LNCaP clone FGC (cell line): ENCODE measurements at regions not wholly inside any gene's neighbourhood (a gene's known extent, or its start where the extent isn't known, plus 50 kb on each side); places are given as distances from the start of the nearest gene placed in this dataset.
"Not testable (repeated sequence)": the region's sequence is repeated elsewhere in the genome, so short reads cannot be mapped to it uniquely, and the experiment has no call there.

ENCODE experiments used
- DNase-seq: peaks from one replicate; pipeline ENCODE4 v3.0.0-alpha.2; 2011; ENCODE audit warnings: low read depth
- H3K4me3 ChIP-seq: 2 replicates; pipeline ENCODE4 v1.5.1; 2011; ENCODE audit warnings: mild to moderate bottlenecking, low read depth, low read length, control low read depth
- CTCF ChIP-seq: IDR thresholded peaks from 2 replicates; pipeline ENCODE4 v1.5.1; 2012; ENCODE audit warnings: mild to moderate bottlenecking; ENCODE audit not compliant: control insufficient read depth, insufficient read depth; ENCODE audit errors: extremely low read depth

GRCh38 chr4:1550122-1551070 lies 133.7 kb downstream of the FAM53A start:
- TF ChIP-seq CTCF, result no peak
- H3K4me3 ChIP-seq, result no peak overlapping the region
- no peak for DNase-seq

- TF ChIP-seq CTCF, result no peak
- no peak overlapping the region for H3K4me3 ChIP-seq
- no peak for DNase-seq
Measured at GRCh38 chr4:1549638-1550035, 134.5 kb downstream of the FAM53A start.

GRCh38 chr4:1548827-1549637 lies 135.1 kb downstream of the FAM53A start:
- H3K4me3 ChIP-seq, DNase-seq: not testable (repeated sequence)
- TF ChIP-seq CTCF, result peak; percentile 64

GRCh38 chr4:1547856-1548826 lies 136.0 kb downstream of the FAM53A start:
- no peak for DNase-seq
- TF ChIP-seq CTCF, result no peak
- no peak overlapping the region for H3K4me3 ChIP-seq

- no peak for TF ChIP-seq CTCF
- DNase-seq, result no peak
- no peak overlapping the region for H3K4me3 ChIP-seq
Measured at GRCh38 chr4:1547131-1547855, 136.8 kb downstream of the FAM53A start.
